ENCODE measurements at regions not wholly inside any gene's neighbourhood (a gene's known extent, or its start where the extent isn't known, plus 50 kb on each side); places are given as distances from the start of the nearest gene placed in this dataset.
"Not testable (repeated sequence)": the region's sequence is repeated elsewhere in the genome, so short reads cannot be mapped to it uniquely, and the experiment has no call there.

DNA sequence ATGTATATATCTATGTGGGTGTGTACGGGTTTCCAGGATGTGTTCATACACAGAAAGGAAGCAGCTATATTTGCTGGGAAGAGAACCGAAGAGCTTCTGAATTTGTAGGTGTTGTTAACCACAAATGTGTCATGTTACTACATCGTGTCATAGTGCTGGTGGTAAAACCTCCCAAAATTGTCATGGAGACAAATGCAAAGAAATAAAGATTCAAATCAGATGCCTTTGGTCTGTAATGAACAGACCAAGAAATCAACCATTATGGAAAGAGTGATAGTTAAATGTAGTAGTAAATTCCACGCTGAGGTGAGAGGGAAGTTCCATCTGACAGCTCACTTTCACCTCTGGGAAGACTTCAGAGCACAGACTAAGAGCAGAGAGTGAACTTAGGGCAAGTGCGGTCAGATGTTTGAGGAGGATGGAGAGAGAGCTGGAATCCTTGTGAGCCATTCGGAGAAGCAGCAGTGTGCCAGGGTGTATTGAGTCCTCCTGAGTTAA is 487.5 kb downstream of the TMEM121 start:
- Mint-ChIP-seq H3K36me3 (ENCODE audit: low read depth) (no peaks in the 10 kb centered on the region), H3K27ac (no peak overlapping the region), H3K4me3 (no peak overlapping the region), H3K9me3 (peaks cover 87% of the 10 kb centered on the region), H3K4me1 (no peaks in the 10 kb centered on the region), H3K27me3 (ENCODE audit: low read depth, poor library complexity) (no peaks in the 10 kb centered on the region)
- TF ChIP-seq, protein P1, sequence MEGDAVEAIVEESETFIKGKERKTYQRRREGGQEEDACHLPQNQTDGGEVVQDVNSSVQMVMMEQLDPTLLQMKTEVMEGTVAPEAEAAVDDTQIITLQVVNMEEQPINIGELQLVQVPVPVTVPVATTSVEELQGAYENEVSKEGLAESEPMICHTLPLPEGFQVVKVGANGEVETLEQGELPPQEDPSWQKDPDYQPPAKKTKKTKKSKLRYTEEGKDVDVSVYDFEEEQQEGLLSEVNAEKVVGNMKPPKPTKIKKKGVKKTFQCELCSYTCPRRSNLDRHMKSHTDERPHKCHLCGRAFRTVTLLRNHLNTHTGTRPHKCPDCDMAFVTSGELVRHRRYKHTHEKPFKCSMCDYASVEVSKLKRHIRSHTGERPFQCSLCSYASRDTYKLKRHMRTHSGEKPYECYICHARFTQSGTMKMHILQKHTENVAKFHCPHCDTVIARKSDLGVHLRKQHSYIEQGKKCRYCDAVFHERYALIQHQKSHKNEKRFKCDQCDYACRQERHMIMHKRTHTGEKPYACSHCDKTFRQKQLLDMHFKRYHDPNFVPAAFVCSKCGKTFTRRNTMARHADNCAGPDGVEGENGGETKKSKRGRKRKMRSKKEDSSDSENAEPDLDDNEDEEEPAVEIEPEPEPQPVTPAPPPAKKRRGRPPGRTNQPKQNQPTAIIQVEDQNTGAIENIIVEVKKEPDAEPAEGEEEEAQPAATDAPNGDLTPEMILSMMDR (IDR thresholded peaks at IDR 0.05), result no peak
- DNase-seq, result no peak

DNA sequence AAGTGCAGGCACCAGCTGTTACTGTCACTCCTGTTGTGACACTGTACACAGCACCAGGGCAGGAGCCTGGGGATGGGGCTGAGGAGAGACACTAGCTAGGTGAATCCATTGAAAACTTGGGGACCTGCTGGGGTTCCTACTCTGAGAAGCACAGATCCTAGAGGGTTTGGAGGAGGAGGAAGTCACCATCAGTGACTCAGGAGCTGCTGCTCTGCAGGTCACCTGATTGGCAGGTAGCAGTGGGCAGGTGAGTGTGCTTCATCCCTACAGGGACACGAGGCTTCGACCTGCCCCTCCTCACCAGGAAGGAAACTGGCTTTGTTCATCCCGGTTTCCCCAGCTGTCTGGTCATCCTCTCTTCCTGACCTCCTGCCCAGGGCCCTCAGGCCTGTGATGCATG is 491.6 kb downstream of the TMEM121 start:
- not testable (repeated sequence) for H3K27ac Mint-ChIP-seq; DNase-seq; H3K36me3 Mint-ChIP-seq (ENCODE audit: low read depth); H3K27me3 Mint-ChIP-seq (ENCODE audit: low read depth, poor library complexity); H3K4me1 Mint-ChIP-seq; H3K4me3 Mint-ChIP-seq
- peaks cover 88% of the 10 kb centered on the region for H3K9me3 Mint-ChIP-seq

DNA sequence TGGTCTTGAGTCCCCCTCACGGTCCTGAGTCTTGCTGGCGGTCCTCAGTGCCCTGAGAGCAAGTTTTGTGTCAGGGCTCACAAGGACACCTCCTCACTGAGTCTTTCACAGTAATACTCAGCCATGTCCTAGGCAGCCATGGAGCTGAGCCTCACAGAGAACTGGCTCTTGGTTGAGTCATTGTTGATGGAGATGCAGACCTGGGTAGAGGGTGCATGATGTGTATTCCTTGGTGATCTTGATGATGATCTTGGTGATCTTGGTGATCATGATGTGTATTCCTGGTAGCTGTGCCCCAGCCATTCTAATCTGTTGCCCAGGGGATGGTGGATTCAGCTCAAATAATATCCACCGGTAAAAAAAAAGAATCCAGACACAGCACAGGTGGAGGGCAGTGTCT is 495.4 kb downstream of the TMEM121 start:
- no peaks in the 10 kb centered on the region for H3K36me3 Mint-ChIP-seq (ENCODE audit: low read depth)
- H3K4me3 Mint-ChIP-seq, result no peak overlapping the region
- no peaks in the 10 kb centered on the region for H3K4me1 Mint-ChIP-seq
- no peaks in the 10 kb centered on the region for H3K27me3 Mint-ChIP-seq (ENCODE audit: low read depth, poor library complexity)
- H3K27ac Mint-ChIP-seq, result no peak overlapping the region
- peaks cover 90% of the 10 kb centered on the region for H3K9me3 Mint-ChIP-seq
- DNase-seq, result no peak
- TF ChIP-seq, protein P1 (IDR thresholded peaks at IDR 0.05), result no peak

DNA sequence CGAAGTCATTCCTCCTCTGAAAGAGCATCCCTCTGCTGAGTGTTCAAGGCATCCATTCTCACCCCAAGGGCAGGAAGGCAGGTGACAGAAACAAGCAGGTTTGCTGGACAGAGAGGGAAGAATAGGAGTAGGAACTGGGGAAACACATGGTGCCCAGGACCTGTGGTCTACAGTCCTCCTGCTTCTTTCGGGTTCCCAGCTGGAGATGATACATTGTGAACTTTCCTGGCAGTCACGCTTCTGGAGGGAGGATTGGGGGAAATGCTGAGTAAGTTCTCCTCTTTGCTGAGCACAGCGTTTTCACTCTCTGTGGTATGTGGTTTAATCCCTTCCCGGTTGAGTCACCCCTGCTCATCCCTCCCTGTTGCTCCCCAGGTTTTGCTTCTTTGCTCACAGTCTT is 496.3 kb downstream of the TMEM121 start:
- DNase-seq; H3K27me3 Mint-ChIP-seq (ENCODE audit: low read depth, poor library complexity); H3K4me1 Mint-ChIP-seq; H3K4me3 Mint-ChIP-seq; H3K27ac Mint-ChIP-seq; H3K36me3 Mint-ChIP-seq (ENCODE audit: low read depth): not testable (repeated sequence)
- H3K9me3 Mint-ChIP-seq, result peaks cover 92% of the 10 kb centered on the region

DNA sequence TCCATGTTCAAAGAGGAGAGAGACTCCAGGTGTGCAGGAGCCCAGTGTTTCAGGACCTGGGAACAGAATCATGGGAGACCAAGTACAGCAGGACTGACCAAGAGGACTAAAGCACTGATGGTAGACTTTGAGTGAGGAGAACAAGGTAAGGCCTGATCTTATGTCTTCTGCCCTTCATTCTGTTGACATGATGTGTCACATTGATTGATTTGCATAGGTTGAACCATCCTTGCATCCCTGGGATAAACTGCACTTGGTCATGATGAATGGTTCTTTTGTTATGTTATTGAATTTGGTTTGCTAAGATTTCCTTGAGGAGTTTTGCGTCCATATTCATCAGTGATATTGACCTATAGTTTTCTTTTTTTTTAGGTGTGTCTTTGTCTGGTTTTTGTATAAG is 497.0 kb downstream of the TMEM121 start:
- TF ChIP-seq, protein P1 (IDR thresholded peaks at IDR 0.05), result no peak
- no peak overlapping the region for H3K27ac Mint-ChIP-seq
- no peaks in the 10 kb centered on the region for H3K36me3 Mint-ChIP-seq (ENCODE audit: low read depth)
- H3K9me3 Mint-ChIP-seq, result peaks cover 97% of the 10 kb centered on the region
- no peak for DNase-seq
- no peaks in the 10 kb centered on the region for H3K27me3 Mint-ChIP-seq (ENCODE audit: low read depth, poor library complexity)
- no peak overlapping the region for H3K4me3 Mint-ChIP-seq
- H3K4me1 Mint-ChIP-seq, result no peaks in the 10 kb centered on the region

DNA sequence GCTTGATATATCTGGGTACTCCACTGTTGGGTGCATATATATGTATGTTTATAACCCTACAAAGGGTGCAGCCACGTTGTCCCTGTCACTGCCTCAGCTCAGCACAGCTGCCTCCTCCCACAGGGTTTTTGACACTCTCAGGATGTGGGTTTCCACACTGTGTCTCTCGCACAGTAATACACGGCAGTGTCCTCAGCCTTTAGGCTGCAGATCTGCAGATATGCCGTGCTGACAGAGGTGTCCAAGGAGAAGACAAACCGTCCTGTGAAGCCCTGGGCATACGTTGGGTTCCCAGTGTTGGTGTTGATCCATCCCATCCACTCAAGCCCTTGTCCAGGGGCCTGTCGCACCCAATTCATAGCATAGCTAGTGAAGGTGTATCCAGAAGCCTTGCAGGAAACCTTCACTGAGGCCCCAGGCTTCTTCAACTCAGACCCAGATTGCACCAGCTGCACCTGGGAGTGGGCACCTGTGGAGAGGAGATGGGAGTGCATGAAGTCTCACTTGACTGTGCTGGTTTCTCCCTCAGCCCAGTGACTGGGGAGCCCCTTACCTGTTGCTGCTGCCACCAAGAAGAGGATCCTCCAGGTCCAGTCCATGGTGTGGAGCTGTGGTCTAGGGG is 498.7 kb downstream of the TMEM121 start:
- Mint-ChIP-seq H3K4me1 (no peaks in the 10 kb centered on the region), H3K27ac (no peak overlapping the region), H3K36me3 (ENCODE audit: low read depth) (no peaks in the 10 kb centered on the region), H3K9me3 (peaks cover 99% of the 10 kb centered on the region), H3K27me3 (ENCODE audit: low read depth, poor library complexity) (no peaks in the 10 kb centered on the region), H3K4me3 (no peak overlapping the region)
- DNase-seq, result no peak
- TF ChIP-seq, protein P1 (IDR thresholded peaks at IDR 0.05), result no peak

DNA sequence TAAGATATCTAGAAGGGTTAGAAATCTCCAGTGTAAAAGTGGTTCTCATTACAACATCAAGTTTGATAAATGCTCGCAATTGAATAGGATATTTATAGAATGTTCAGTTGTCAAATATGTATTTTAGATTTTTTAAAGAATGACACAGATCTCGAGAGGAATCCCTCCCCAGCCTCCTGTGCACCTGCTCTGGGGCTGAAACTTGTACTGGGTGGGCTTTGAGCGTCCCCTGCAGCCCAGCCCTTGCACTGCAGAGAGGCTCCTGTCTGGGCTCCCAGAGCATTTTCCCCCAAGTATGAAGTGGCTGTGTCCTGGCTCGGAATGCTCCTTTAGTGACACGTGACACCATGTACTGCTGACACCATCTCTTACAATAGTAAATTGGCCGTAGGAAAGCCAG is 499.6 kb downstream of the TMEM121 start:
- Mint-ChIP-seq H3K36me3 (ENCODE audit: low read depth) (no peaks in the 10 kb centered on the region), H3K4me1 (no peaks in the 10 kb centered on the region), H3K9me3 (peaks cover 97% of the 10 kb centered on the region), H3K27me3 (ENCODE audit: low read depth, poor library complexity) (no peaks in the 10 kb centered on the region), H3K27ac (no peak overlapping the region), H3K4me3 (no peak overlapping the region)
- TF ChIP-seq, protein P1 (IDR thresholded peaks at IDR 0.05), result no peak
- no peak for DNase-seq

DNA sequence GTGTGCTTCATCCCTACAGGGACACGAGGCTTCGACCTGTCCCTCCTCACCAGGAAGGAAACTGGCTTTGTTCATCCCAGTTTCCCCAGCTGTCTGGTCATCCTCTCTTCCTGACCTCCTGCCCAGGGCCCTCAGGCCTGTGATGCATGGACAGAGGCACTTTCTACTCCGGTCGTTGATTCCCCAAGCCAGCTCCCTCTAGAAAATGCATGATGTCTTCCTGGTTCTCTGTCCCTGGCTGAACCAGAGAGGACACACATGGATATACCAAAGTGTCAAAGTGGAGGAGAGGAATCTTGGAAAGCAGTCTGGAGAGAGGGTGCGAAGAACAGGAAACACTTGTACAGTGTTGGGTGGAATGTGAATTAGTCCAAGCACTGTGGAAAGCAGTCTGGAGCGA is 501.4 kb downstream of the TMEM121 start:
- not testable (repeated sequence) for H3K36me3 Mint-ChIP-seq (ENCODE audit: low read depth); H3K4me1 Mint-ChIP-seq; H3K27ac Mint-ChIP-seq; H3K27me3 Mint-ChIP-seq (ENCODE audit: low read depth, poor library complexity); H3K4me3 Mint-ChIP-seq; DNase-seq
- H3K9me3 Mint-ChIP-seq, result peaks cover 97% of the 10 kb centered on the region
